Left ventricle myocardium superior (tissue), 1 donor: ENCODE measurements at regions not wholly inside any gene's neighbourhood (a gene's known extent, or its start where the extent isn't known, plus 50 kb on each side); places are given as distances from the start of the nearest gene placed in this dataset.
"Not testable (repeated sequence)": the region's sequence is repeated elsewhere in the genome, so short reads cannot be mapped to it uniquely, and the experiment has no call there.

ENCODE experiments used
- ATAC-seq: fragments of 200-7000 bp; cut with Tn5 transposase; one replicate; pipeline ENCODE4 v1.9.1; 2020; ENCODE audit warnings: mild to moderate bottlenecking, moderate library complexity
- DNase-seq: peaks from one replicate; pipeline ENCODE4 v3.0.0-alpha.2; 2020
- intact Hi-C: fragments of 100-400 bp; cut with micrococcal nuclease; formaldehyde crosslinking; loops from one replicate; pipeline ENCODE4 v1.11.0; 2022
- donor health status: DM: no; HTN: yes; CAD: no; lungs with severe emphysema.

GRCh38 chr4:147093206-147093605 lies 147.5 kb upstream of the TTC29 start:
- no peak for ATAC-seq
- intact Hi-C loops: no loop called here
- DNase-seq: no peak

DNA sequence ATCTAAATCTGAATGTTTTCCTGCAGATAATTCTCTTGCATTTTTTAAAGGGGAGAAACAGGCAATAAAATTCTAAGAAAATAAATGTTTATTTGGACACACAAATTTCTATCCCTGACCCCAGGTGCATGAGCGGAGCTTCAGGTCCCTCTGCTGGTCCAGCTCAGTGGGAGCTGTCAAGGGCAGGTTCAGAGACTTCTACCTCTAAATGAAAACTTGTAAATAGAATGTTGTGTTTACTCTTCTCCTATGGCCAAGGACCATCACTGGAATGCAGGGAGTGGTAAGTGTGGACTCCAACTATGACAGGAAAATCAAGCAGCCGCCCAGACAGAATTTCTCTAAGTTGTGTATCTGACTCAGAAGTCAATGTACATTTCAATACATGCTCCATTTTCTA lies 148.6 kb upstream of the TTC29 start:
- ATAC-seq: no peak
- intact Hi-C loops: no loop called here
- no peak for DNase-seq

GRCh38 chr4:147096667-147097604 lies 151.3 kb upstream of the TTC29 start:
- ATAC-seq: peak; percentile 61
- no peak for DNase-seq
- intact Hi-C loops: loop anchor here (2.0 kb wide), 1 partner anchor 78 kb away; no protein-coding TSS in a partner anchor

GRCh38 chr4:147101678-147102077 lies 156.0 kb upstream of the TTC29 start:
- intact Hi-C loops: no loop called here
- ATAC-seq: no peak
- DNase-seq: no peak

- intact Hi-C loops: no loop called here
- ATAC-seq (no peak), DNase-seq (no peak)
Observed at GRCh38 chr4:147102596-147102995, 156.9 kb upstream of the TTC29 start.

DNA sequence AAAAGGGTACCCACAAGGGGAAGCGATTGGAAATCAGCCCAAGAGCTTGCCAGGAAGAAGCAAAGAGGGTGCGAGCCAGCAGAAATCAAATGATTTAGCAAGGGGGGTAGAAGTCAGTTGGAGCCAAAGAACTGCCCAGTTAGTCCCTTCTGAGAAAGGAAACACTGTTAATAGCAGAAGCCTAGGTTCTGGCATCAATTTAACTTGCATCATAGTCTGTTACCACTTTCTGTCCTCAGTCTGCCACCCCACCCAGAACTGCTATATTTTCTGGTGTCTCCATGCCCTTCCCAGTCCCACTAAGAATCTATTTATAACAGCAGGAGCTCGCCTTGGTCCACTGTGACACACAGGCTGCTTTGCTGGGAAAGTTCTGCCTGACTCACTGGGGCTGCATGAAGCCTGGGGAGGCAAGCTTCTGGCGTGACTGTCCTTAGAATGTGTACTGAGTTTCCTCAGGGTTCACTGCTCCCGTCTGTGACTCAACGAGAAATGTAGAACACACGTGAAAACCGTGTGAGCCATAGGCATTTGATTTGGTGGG lies 157.8 kb upstream of the TTC29 start:
- DNase-seq (no peak), ATAC-seq (peak; percentile 98)
- intact Hi-C loops: no loop called here

DNA sequence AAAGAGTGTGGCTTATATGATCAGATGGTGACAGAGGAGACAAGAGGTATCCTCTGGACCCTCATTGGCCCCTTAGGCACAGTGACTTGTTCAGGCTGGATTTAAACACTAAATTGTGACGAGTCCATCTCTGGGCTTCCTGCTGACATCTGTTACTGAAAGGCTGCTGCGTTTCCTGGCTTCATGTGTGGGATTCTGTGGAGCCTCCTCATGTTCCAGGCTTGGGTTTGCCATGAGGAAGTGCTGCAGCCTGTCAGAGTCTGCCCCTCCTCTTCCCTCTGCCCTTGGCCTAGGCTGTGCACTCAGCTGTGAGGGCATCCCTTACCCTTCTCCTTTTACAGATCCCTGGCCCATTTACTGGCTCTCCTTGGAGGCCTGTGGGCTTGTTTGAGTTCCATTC lies 159.1 kb upstream of the TTC29 start:
- DNase-seq (no peak), ATAC-seq (no peak)
- intact Hi-C loops: no loop called here

GRCh38 chr4:147108409-147108808 lies 162.7 kb upstream of the TTC29 start:
- ATAC-seq (no peak), DNase-seq (no peak)
- intact Hi-C loops: no loop called here

GRCh38 chr4:147109800-147110199 lies 164.1 kb upstream of the TTC29 start:
- no peak for ATAC-seq
- no peak for DNase-seq
- intact Hi-C loops: loop anchor here (5.0 kb wide), 1 partner anchor 483 kb away; no protein-coding TSS in a partner anchor

DNA sequence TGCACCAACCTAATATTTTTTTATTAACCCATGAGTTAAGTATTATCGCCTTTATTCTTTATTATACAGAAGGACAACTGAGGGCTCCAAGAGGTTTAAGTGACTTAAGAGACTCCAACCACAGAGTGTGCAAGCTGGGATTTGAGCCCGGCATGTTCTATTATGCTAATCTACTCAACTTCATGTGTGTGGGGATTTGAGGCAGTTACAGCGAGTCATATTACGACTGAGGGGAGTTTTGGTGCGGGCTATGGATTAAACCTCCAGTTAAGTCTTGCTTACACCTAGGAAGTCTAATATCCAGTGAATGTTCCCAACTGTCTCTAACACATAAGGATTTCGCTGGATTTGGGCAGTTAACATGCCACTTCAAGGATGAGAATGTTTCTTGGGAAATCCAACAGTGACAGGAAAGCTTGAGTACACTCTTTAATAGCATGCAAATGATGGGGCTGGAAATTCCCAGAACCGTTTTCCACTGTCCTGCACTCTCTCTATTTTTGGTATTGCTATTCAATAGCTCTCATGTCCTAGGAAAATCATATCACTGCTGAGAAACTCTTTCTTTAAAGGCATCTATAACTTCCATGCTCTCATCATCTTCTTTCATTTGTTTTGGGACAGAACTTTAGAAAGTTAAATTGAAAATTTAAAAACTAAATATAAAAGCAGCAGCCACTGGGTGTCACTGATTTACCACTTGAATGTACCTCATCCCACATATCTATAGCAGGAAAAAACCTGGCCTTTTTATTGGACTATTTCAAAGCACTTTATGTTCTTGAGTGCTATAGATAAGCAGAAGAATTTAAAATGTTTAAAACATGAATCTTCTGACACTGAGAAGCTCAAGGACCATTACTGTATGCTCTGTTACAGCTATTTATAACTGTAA lies 165.1 kb upstream of the TTC29 start:
- ATAC-seq: no peak
- no peak for DNase-seq
- intact Hi-C loops: loop anchor here (5.0 kb wide), 1 partner anchor 482 kb away; no protein-coding TSS in a partner anchor

GRCh38 chr4:147112196-147112595 lies 166.5 kb upstream of the TTC29 start:
- not testable (repeated sequence) for DNase-seq, ATAC-seq

GRCh38 chr4:147117431-147117830 lies 171.8 kb upstream of the TTC29 start:
- DNase-seq: no peak
- intact Hi-C loops: no loop called here

More at GRCh38 chr4:147112196-147112595, 166.5 kb upstream of the TTC29 start:
- intact Hi-C loops: loop anchor here (5.0 kb wide), 1 partner anchor 480 kb away; no protein-coding TSS in a partner anchor

GRCh38 chr4:147118528-147118927 lies 172.9 kb upstream of the TTC29 start:
- peak; percentile 84 for ATAC-seq

More at GRCh38 chr4:147117431-147117830, 171.8 kb upstream of the TTC29 start:
- ATAC-seq: peak; percentile 92

GRCh38 chr4:147122685-147123084 lies 177.0 kb upstream of the TTC29 start:
- ATAC-seq: peak; percentile 59
- intact Hi-C loops: no loop called here
- DNase-seq: no peak

More at GRCh38 chr4:147118528-147118927, 172.9 kb upstream of the TTC29 start:
- no peak for DNase-seq
- intact Hi-C loops: no loop called here

DNA sequence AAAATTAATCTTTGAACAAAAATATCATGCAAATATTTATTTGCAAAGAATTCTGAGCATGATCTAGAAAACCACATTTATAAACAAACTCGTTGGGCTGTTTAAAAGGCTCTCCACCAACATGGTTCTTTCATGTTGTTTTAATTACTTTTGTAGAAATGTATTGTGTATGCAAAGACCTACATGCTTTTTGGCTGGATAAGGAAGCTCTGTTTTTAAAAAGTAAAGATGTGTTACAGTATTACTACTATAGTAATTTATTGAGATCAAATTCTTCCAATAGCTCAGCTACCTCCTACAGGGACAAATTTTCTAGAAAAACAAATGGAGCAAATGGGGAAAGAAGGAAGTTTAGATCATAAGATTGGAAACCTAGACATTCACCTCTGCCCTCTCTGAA lies 177.5 kb upstream of the TTC29 start:
- intact Hi-C loops: no loop called here
- ATAC-seq (no peak), DNase-seq (no peak)

- ATAC-seq (no peak), DNase-seq (no peak)
- intact Hi-C loops: no loop called here
Observed at GRCh38 chr4:147128787-147129186, 183.1 kb upstream of the TTC29 start.

DNA sequence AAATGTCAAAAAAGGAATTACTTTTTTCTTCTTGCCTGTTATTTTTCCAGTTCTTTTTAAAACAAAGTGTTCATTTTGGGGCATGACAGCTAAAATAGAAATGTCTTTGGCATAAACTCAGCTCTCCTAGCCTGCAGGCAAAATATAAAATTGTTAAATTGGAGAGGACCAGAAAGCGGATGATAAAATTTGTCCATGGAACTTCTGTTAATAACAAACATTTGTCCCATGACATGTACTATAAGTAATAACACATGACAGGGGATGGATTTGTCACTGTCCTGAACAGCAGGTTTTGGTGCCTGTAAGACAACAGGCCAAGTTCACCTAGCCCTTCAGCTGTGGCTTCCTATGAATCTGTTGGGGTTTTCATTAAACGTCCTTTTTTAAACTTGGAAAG lies 184.0 kb upstream of the TTC29 start:
- ATAC-seq: no peak
- no peak for DNase-seq
- intact Hi-C loops: no loop called here

GRCh38 chr4:147134536-147135210 lies 189.0 kb upstream of the TTC29 start:
- intact Hi-C loops: no loop called here
- no peak for ATAC-seq
- no peak for DNase-seq

DNA sequence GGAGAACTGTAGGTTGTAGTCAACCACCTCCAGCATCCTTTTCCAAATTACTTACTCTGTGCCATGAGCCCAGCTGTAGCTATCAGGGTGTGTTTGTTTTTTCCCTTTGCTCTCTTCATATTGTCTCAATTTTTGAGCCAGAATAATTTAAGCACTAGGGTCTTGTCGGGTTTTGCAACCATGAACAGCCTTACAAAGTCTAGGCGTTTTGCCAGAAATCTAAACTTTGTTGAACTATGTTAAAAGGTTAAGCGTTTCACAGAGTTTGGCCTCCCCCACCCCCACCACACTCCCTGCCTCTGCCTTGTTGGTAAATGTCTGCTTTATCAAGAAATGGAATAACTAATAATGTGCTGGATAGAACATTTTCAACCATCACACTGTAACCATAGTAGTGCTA lies 190.6 kb upstream of the TTC29 start:
- DNase-seq: no peak
- ATAC-seq: peak; percentile 75
- intact Hi-C loops: no loop called here
